NB4 (cell line): ENCODE measurements at regions not wholly inside any gene's neighbourhood (a gene's known extent, or its start where the extent isn't known, plus 50 kb on each side); places are given as distances from the start of the nearest gene placed in this dataset.

Experiments used
- DNase-seq: peaks from one replicate; pipeline ENCODE4 v3.0.0; 2010; ENCODE audit warnings: low read depth
- H3K4me3 ChIP-seq: one replicate; pipeline ENCODE4 v1.5.1; 2011; ENCODE audit warnings: mild to moderate bottlenecking, low read depth, low read length, moderate library complexity
- CTCF ChIP-seq: IDR thresholded peaks from one replicate; pipeline ENCODE4 v1.5.1; 2012; ENCODE audit warnings: low read depth, low read length
- MAX ChIP-seq: IDR thresholded peaks from 2 replicates; pipeline ENCODE4 v1.6.1; 2011; ENCODE audit warnings: low read depth, low read length
- MYC ChIP-seq: IDR thresholded peaks from 2 replicates; pipeline ENCODE4 v1.6.1; 2011; ENCODE audit warnings: low read depth, low read length
- POLR2A ChIP-seq: IDR thresholded peaks from 2 replicates; pipeline ENCODE4 v1.6.1; 2011; ENCODE audit warnings: mild to moderate bottlenecking; ENCODE audit not compliant: insufficient read length; ENCODE audit errors: extremely low read depth

GRCh38 chr15:35693286-35693685 is 147.3 kb upstream of the DPH6 start:
- DNase-seq, result no peak
- TF ChIP-seq POLR2A (no peak), MYC (no peak), CTCF (no peak), MAX (no peak)
- H3K4me3 ChIP-seq, result no peak overlapping the region

- no peak overlapping the region for H3K4me3 ChIP-seq
- DNase-seq, result no peak
- TF ChIP-seq MYC (no peak), POLR2A (no peak), CTCF (no peak), MAX (no peak)
Observed at GRCh38 chr15:35693886-35694285, 147.9 kb upstream of the DPH6 start.

GRCh38 chr15:35695003-35695402 is 149.0 kb upstream of the DPH6 start:
- DNase-seq, result no peak
- no peak for TF ChIP-seq CTCF
- TF ChIP-seq MAX, result no peak
- TF ChIP-seq MYC, result no peak
- no peak for TF ChIP-seq POLR2A
- no peak overlapping the region for H3K4me3 ChIP-seq

- DNase-seq, result no peak
- no peak for TF ChIP-seq POLR2A
- no peak for TF ChIP-seq MAX
- no peak for TF ChIP-seq CTCF
- H3K4me3 ChIP-seq, result no peak overlapping the region
Observed at GRCh38 chr15:35696767-35697231, 150.8 kb upstream of the DPH6 start.

GRCh38 chr15:35697549-35698299 is 151.8 kb upstream of the DPH6 start:
- DNase-seq, result no peak
- TF ChIP-seq MAX, result no peak
- H3K4me3 ChIP-seq, result no peak overlapping the region

- H3K4me3 ChIP-seq, result no peak overlapping the region
- no peak for DNase-seq
- TF ChIP-seq POLR2A, result no peak
- TF ChIP-seq MYC, result no peak
- TF ChIP-seq MAX, result no peak
- TF ChIP-seq CTCF, result no peak
Observed at GRCh38 chr15:35698331-35698730, 152.4 kb upstream of the DPH6 start.
